GF-D8 (cell line): ENCODE measurements at regions not wholly inside any gene's neighbourhood (a gene's known extent, or its start where the extent isn't known, plus 50 kb on each side); places are given as distances from the start of the nearest gene placed in this dataset.

ENCODE experiments used
- DNase-seq: peaks from one replicate; lab custom pipeline; 2025; lab: John Stamatoyannopoulos, UW

DNA sequence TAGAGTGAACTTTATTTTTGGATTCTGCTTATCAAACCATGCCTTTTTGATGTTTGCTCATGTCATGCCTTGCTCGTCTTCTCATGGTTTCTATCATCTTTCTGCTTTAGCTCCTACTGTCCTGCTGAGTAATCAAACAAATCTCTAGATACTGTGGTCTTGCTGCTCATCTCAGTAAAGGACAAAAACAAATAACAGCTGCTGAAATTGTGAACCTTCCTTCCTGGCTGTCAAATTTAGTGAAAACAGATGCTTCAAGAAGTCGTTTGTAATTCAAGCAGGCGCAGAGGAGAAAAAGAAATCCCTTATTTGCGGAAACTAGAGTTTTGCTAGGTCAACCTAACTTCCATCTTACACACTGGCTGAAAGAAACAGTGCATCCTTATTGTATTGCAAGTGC lies 616.1 kb upstream of the ALCAM start:
- no peak for DNase-seq

DNA sequence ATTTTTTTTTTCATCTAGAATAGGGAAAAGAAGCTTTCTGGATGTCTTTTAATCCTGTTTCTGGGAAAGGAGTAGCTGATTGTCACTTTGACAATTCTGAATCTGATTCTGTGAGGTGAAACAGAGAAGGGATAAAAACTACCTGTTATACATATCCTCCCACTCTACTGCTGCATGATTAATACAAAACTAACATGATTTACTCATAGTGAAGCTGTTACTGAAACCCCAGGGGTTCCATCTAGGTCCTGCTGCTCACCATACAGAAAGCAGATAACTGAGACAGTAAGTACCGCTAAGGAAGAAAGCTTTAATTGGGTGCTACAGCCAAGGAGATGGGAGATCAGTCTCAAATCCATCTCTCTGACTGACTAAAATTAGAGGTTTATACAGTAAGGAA lies 610.9 kb upstream of the ALCAM start:
- DNase-seq: no peak

DNA sequence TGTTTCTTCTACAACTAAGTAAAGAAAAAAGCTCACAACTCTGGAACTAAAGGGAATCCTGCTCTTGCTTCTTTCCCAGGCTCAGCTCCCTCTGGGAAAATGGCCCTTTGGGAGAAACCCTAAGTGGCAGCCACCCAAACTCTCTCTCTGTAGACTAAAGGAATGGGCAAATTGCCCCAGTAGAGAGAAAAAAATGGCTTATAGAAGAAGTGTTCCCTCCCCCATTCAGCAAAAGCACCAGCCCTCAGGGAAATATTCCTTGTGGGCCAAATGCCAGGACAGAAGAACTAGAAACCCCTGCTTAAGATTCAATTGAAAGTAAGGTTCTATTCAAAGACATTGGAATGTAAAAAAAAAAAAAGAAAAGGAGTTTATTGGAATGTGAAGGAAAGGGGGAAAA lies 603.7 kb upstream of the ALCAM start:
- DNase-seq: no peak

DNA sequence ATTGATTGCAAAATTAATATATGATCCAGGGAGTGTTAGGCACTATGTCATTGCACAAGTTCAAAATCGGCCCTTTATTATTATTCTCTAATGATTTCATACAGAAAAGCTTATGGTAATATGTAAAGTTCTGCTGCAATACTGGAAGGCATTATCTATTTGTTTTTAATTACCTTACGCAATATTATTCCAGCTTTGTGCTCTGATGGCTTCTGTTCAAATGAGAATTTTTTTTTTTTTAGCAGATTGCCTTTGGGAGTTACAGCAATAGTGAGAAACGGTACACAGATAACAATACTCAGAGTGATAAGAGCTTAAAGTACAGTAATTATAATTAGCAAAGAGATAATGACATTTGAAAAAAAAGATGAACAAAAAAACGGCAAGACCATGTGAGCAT lies 602.2 kb upstream of the ALCAM start:
- no peak for DNase-seq

DNA sequence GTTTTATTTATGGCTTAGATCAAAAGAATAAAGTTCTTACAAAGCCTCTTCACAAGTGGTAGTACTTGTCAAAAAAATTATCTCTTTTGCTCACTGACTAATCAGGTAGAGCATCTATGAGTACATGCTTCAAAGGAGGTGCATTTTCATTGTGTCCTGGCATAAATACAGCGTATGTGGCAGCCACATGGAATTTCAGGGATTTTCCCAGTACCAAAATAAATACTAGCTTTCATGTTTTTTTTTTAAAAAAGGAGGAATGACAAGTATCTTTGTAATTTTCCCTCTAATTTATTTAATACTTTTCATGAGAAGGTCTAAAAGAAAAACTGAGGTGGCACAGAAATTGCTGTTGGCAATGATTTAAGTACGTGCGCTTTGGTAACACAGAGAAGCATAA lies 597.8 kb upstream of the ALCAM start:
- no peak for DNase-seq

DNA sequence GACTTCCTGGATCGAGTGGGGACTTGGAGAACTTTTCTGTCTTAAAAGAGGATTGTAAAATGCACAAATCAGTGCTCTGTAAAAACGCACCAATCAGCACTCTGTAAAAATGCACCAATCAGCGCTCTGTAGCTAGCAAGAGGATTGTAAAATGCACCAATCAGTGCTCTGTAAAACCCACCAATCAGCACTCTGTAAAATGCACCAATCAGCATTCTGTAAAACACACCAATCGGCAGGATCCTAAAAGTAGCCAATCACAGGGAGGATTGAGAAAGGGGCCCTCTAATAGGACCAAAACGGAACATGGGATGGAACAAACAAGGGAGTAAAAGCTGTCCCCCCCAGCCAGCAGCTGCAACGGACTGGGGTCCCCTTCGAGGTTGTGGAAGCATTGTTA lies 587.4 kb upstream of the ALCAM start:
- no peak for DNase-seq

DNA sequence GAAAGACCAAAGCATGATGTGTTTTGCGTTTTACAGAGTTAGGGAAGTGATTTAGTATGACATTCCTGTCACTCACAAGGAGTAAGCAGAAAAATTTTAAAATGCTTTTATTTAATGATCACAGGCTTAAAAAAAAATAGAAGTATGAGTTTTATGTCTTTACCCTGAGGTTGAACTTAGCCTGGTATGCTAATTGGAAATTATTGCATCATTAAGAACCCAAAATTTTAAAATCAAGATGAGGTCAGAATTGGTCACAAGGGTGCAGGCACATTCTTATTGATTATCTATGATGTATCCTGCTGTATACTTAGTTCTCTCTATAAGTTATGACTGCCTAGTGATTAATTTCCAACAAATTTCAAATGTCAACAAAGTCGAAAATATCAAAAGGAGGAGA lies 585.6 kb upstream of the ALCAM start:
- no peak for DNase-seq

DNA sequence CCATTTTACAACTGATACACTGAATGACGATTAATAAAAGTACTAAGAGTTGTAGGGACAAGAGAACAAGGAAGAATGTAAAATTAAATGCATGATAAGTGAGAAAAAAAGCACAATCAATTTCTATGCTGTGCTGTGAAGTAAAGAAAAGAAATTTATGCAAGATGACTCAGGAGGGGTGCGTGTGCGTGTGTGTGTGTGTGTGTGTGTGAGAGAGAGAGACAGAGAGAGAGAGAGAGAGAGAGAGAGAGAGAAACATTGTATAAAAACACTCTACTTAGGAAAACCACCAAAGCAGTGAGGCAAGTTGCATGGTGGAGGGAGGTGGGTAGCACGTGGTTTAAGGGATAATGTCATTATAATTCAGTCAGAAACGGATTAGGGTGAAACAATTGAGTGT lies 580.8 kb upstream of the ALCAM start:
- DNase-seq: no peak

DNA sequence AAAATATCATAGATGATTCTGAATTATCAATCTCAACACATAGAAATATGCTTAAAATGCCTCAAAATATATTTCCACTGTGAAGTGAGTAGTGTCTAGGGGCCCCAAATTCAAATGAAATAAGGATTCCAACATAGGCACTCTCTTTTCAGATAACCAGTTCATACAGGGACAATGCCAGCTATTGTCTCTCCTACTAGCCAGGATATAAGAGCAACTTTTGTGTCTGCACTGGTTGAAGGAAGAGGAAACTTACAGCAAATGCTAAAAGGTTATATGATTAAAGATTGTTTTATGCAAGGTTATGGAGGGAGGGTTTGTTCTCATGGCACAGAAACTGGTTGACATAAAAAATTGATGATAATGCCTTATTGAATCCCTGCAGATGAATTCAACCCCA lies 579.4 kb upstream of the ALCAM start:
- no peak for DNase-seq

DNA sequence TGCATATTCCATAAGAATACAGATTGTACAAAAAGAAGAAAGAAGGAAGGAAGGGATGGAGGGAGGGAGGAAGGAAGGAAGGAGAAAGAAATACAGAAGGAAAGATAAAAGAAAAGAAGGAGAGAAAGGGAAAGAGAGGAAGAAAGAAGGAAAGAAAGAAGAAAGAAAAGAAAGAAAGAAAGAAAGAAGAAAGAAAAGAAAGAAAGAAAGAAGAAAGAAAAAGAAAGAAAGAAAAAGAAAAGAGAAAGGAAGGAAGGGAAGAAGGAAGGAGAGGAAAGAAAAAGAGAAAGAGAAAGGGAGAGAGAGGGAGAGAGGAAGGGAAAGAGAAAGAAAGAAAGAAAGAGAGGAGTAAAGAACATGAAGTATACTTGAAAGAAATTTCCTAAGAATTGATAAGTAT lies 577.9 kb upstream of the ALCAM start:
- DNase-seq: no peak

DNA sequence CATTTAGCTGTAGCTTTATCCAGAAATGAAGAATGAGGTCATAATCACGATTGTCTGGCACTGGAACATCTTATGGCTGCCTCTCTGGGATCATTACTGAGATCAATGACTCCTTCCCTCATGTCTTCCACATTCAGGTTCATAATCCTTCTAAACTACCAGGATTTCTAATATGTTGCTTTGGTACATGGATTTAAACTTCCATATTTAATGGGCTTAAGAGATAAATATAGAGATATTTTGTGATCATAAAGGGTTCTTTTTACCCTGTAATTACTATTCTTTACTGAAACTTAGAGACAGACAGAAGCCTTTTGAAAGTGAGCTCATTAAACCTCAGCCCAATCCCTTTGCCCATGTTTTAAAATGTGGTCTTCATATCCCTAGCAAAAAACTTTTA lies 575.4 kb upstream of the ALCAM start:
- no peak for DNase-seq

DNA sequence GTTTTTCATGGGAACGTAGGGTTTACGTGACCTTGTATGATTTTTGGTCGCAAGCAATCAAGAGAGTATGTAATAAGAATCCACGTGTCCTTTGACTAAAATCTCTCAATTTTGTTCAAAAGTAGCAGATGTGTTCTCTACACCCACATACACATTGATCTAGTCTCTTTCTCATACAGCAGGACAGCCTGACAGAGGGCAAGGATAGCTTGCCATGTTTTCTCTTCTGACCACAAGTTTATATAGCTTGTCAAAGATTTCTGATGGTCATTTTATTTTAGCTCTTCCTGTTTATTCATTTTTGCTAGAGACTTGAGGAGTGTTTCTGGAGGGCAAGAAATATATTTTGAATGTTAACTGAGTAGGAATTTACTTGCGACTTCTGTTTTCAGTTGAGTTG lies 570.2 kb upstream of the ALCAM start:
- DNase-seq: no peak

DNA sequence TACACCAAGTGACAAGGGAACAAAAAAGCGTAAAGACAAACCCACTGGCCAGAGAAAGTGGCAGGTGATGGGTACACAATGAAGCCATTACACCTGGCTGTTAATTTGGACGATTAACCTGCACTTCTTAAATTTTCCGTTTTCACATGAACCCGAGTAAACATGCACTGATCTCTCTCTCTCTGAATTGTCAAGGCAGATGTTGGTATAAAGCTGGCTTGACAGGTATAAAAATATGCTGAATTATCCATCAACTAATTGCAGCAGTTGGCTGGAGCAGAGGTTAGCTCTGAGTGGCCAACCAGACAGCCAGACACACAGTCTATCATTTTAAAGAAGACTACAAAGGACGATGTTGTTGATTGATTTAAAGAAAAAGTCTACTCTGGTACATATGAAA lies 561.7 kb upstream of the ALCAM start:
- no peak for DNase-seq

DNA sequence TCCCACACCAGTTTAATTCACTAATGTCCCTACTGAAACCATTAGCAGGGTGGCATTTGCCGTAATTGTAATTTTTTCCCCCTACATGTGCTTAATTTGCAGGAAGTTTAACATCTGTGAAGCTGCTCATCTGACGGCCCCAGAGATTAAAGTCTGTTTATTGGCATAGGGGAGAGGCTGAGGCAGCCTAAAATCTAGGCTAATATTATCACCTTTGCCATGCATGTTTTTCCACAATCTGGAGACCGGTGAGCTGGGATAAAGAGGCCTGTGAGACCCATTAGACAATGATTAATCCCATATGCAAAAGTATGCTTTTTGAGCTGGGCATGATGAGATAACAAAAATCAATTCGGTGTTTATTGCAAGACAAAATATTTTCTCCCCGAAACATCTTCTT lies 561.2 kb upstream of the ALCAM start:
- no peak for DNase-seq

DNA sequence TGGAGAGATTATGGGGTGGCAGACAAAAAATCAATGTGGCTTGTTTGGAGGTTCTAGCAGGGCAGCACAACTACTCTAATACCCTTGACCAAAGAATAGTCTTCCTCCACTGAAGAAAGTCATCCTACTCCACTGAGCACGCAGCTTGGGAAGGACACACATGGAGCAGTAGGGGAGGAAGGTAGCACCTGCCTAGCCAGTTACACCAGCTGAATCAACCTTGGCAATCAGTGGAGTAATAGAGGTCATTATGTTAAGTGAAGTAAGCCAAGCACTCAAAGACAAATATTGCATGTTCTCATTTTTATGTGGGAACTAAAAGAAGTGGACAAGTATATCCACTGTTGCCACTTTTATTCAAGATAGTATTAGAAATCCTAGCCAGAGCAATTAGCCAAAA lies 555.8 kb upstream of the ALCAM start:
- no peak for DNase-seq

DNA sequence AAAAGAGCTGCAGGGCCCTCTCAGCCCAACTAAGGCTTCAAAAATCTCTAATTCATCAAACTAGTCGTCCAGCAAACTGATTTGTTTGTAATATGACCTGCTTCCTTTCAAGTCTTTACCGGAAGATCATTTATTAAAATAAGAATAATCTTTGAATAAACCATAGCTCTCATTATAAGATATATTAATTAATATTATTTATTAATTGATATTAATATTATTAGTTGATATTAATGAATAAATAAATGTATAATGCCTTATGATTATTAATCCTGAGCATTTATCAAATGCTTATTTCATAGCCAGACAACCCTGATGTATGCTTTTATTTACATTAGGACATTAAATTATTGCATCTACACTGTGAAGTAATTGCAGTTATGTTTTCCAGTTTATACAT lies 550.7 kb upstream of the ALCAM start:
- DNase-seq: no peak

DNA sequence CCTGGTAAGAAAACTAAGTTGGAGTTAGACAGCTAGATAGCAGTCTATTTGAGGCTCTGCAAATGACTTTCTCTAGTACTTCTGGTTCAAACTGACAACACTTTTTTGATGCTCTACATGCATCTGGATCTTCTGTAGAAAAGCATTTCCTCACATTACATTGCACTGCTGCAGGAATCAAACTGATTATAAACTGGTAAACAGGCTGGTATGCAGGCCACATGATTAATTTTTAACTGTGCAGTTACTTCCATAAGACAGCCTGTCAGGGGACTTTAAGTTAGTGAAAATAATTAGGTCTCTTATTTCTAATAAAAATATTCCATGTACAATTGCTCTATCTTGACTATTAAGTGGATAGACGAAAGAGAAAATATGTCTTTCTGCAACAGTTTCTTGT lies 550.0 kb upstream of the ALCAM start:
- DNase-seq: no peak

DNA sequence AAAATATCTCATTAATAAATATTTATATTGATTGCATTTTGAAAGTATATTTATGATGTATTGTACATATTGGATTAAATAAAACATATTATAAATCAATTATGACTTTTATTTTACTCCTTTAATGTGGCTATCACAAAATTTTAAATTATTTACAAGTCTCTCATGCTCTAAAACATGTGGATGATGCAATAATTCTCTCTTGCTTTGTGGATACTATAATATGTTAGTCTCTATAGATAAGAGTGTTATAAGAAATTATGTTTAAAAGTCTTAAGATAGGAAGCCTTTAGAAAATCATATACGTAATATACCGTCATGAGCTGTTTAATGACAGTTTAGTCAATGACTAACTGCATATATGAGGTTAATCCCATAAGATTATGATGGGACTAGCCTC lies 547.4 kb upstream of the ALCAM start:
- no peak for DNase-seq

DNA sequence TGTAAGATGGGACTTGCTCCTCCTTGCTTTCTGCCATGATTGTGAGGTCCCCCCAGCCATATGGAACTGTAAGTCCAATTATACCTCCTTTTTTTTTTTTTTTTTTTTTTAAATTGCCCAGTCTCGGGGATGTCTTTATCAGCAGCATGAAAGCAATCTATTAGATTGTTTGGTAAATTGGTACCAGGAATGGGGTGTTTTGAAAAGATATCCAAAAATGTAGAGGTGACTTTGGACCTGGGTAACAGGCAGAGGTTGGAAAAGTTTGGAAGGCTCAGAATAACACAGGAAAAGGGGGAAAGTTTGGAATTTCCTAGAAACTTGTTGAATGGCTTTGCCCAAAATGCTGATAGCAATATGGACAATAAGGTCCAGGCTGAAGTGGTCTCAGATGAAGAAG lies 545.8 kb upstream of the ALCAM start:
- DNase-seq: no peak

DNA sequence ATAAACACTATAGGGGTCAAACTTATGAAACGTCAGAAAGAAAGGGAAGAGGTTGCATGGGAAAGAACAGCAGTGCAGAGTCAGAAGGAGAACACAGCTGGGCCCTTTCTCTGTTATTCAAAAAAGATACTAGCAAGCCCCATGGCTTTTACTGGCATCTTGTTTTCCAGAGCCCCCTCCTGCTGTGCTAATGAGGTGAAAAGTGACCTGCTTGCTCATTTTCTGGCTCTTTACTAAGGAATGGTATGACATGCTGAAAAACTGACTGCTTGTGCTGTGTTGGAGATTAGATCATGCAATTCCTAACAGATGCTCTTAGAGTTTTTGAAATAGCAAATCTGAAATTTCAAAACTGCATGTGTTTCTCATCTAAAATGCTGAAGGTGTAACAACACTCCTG lies 541.6 kb upstream of the ALCAM start:
- no peak for DNase-seq

DNA sequence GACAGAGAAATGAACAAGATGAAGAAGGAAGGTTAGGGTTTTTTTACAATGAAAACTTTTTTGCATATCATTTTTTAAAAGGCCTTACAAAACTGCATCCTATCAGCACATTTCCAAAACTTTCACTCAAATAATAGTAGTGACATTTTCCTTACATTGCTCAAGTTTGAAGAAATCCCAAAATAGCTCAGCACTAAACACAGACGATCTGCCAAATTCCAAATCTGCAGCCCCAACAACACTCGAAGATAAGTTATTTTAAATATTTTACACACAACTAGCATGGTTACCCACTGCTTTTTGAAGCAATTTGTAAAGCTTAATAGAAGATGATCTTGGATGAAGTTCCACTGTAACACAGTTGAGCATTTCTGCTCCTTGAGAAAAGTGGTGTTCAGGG lies 535.6 kb upstream of the ALCAM start:
- DNase-seq: no peak

DNA sequence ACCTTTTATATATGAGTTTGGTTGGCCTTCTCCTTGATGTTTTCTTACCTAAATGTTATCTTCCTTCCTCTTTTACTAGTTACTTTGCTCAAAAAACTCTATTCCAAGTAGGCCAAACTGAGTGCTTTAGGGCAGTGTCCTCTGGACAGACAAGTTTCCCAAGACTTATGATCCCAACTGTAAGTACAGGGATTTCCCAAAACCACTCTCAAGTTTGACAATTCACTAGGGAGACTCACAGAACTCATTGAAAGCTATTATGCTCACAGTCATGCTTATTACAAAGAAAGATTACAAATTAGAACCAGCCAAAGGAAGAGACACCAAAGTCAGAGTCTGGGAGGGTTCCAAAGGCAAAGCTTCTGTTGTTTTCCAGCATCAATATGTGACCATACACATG lies 534.2 kb upstream of the ALCAM start:
- no peak for DNase-seq

DNA sequence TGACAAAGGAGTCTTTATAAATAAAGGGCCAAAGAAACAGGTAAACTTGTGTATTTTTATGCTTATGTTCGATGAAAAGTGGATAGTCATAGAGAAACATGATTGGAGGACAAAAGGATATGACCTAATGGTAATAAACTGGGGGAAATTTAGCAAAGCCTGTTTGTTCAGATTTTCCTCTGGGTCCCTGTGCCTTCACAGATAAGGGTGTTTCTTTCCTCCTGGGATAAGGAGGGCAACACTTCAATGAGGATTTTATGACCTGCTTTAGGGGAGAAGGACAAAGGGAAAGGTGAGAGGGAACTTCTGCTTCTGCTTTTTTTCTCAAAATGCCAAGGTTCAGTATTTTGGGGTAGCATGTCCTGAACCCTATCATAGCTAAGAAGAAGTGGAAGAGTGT lies 531.3 kb upstream of the ALCAM start:
- no peak for DNase-seq

DNA sequence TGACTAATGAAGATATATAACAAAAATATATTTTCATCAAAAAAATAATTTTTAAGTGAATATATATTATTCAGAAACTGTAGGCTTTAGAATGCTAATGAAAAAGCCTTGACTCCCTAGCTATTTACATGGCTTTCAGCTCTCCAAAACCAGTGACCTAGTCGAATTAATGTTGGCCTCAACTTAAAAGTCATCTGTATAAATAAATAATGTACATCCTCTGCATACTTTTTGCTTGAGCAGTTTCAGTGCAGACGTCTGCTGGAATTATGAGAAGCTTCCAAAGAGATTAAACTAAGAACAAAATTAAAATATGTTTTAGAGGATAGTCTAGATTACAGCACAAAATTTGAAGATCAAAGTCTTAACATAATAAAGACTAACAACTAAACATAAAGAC lies 520.4 kb upstream of the ALCAM start:
- DNase-seq: no peak

DNA sequence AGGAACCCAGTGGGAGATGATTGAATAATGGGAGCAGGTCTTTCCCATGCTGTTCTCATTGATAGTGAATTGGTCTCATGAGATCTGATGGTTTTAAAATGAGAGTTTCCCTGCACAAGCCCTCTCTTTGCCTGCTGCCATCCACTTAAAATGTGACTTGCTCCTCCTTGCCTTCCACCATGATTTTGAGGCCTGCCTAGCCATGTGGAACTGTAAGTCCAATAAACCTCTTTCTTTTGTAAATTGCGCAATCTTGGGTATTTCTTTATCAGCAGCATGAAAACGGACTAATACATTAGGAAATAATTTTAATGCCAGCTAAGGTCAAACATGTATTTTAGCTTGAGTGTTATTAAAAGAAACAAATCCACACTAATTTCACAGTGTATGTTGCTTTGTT lies 517.6 kb upstream of the ALCAM start:
- no peak for DNase-seq

DNA sequence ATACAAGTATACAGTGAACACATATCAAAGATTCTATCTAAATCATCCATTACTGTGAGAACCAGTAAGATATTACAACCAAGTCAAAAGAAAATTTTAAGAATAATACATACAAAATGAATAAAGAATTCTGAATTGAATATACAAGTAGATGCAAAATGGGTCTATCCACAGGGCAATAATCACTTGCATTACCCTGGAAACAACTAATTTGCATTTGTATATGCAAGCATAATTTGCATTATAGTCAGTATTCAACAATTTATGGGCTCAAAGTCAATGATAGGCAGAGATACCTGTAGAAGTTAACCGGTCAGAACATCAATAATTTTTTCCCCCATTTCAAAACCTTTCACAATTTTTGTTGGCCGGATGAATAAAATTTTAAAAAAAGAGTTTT lies 512.2 kb upstream of the ALCAM start:
- DNase-seq: no peak
